HCEC 1CT (cell line): ENCODE measurements at regions not wholly inside any gene's neighbourhood (a gene's known extent, or its start where the extent isn't known, plus 50 kb on each side); places are given as distances from the start of the nearest gene placed in this dataset.

Experiments used
- DNase-seq: peaks from one replicate; pipeline ENCODE4 v3.0.0-alpha.2; 2017

DNA sequence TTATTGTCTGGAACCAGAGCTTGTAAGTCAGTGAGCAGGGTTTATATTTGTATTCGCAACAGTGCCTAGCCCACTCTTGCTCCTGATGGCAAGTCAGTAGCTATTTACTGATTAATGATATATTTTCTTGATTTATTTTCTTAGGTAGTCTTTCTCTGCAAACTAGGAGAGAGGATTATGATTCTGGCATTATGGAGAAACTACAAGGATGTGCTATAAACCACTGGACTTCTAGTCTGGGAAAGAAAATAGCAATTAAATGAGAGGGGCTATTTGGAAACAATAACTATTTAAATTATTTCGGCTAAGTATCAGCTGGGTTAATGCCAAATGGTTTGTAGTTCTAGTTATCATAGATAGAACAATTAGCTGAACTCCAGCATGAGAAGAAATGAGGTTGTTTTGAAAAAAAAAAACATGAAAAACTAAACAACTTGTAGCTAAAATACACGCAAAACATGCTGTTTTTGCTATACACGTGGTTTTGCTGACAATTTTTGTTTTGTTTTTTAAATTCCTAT is 304.9 kb upstream of the TCF21 start:
- DNase-seq = no peak

GRCh38 chr6:133584823-133585222 is 304.1 kb upstream of the TCF21 start:
- no peak for DNase-seq

- no peak for DNase-seq
Measured at GRCh38 chr6:133585978-133586377, 302.9 kb upstream of the TCF21 start.

DNA sequence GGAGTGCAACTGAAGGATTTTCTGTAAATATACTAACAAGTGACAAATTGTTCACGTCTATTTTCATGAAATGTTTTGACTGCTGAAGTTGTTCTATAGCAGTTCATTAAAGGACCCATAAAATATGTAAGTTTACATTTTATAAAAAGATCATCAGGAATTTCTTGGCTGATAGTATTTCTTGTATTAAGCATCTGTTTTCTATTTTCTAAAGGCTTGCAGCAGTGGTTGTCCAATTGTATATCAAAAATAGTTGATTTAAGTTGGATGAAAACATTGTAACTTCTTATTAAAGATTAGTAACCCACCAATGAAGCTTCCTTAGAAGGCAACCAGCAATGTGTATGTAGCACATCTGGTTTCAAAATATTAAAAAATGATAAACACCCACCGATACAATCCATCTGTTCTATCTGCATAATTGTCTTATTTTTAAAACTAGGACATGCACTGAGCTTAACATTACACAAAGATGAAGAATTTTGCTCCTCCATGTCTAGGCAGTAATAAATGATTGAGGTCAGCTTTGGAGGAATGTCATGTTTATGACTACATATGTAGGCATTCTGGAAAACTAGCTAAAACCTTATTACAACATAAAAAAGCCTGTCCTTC is 301.3 kb upstream of the TCF21 start:
- peak; percentile 90 for DNase-seq

GRCh38 chr6:133590196-133590595 is 298.7 kb upstream of the TCF21 start:
- DNase-seq = no peak

GRCh38 chr6:133590814-133591213 is 298.1 kb upstream of the TCF21 start:
- DNase-seq = peak; percentile 31

GRCh38 chr6:133591275-133591674 is 297.6 kb upstream of the TCF21 start:
- peak; percentile 55 for DNase-seq

- peak; percentile 49 for DNase-seq
Measured at GRCh38 chr6:133594652-133595110, 294.2 kb upstream of the TCF21 start.

GRCh38 chr6:133595111-133595761 is 293.7 kb upstream of the TCF21 start:
- peak; percentile 57 for DNase-seq

DNA sequence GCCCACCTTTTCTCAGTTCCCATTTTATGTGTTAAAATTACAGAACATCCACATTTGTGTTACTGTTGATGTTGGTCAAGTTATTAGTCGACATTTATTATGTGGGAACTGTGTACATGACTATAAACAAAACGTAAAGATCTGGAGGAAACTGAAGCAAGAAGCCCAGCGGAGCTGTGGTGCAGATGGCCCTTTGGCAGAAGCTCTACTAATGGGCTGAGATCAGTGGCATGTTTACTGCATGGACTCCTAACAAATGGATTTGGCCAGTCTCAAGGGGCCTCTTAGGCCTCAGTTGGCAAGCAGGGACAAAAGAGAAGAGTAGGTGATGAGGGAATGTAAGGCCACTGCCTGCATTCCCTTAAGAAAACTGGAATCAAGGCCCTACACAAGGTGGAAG is 282.1 kb upstream of the TCF21 start:
- DNase-seq = no peak

GRCh38 chr6:133608620-133609019 is 280.3 kb upstream of the TCF21 start:
- no peak for DNase-seq

DNA sequence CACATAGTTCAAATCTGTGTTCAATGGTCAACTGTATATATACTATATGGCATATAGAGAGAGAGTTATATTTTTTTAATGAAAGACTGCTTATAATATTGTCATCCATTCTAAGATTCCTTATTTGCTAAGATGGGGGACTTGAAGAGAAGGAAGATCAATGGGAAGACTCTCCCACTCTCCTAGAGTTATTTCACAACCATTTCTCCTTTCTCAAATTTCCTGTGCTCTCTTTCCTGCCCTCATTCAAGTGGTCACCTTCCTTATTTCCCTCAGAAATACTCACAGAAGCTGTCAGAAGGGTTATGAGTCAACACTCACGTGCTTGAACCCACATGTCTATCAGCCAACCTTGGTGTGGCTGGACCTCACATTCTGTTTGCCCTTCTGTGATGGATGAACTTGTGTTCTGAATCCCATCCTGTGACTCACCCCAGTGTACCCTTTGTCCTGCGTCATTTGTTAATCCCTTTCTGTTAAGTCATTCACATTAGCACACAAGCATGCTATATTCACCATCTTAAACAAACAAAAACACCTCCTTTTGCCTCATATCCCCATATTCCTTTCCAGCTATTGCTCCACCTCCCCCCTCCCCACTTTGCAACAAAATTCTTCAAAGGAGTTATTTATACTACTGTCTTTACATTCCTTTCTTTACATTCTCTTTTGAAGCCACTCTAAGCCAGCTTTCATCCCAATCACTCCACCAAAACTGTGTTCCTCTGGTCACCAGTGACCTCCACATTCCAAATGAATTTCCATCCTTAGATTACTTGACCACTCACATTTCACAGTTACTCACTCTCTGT is 279.3 kb upstream of the TCF21 start:
- DNase-seq = peak; percentile 100

DNA sequence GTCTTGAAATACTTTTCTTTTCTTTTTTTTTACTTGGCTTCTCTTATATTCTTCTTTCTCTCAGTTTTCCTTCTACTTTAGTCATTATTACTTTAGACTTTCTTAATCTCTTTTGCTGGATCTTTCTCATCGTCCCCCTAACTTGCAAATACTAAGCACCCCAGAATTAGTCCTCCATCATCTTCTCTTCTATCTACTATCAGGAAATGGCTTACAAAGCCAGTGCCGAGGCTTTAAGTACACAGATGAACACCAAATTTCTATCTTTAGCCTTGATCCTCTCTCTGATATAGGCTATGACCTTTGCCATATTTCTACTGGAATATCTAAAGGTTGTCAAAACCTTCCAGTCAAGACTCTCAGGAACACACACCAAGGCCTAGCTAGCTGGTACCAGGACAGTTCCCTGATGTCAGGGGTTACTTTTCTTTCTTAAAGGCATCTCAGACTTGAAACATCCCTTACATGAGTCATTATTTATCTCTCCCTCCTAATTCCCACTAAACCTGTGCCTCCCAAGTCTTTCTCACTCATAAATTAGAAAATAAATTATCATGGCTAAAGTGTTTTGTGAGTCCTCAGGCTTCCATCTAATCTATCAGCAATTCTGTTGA is 278.6 kb upstream of the TCF21 start:
- peak; percentile 86 for DNase-seq

DNA sequence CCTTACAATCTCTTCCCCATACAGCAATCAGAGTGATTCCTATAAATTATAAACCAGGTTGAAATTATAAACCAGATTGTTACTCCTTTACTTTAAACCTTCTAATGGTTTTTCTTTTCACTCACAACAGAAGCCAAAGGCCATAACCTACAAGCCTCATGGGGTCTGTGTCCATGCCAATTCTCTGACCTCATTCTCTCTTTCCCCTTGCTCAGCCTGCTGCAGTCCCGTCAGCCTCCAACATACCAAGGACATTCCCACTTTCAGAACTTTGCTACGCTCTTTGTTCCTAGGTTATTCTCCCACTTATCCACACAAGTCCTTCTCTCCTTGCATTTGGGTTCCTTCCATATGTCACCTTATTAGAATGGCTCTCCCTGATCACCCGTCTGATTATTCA is 277.9 kb upstream of the TCF21 start:
- peak; percentile 55 for DNase-seq

GRCh38 chr6:133612459-133612858 is 276.5 kb upstream of the TCF21 start:
- no peak for DNase-seq

GRCh38 chr6:133613211-133613610 is 275.7 kb upstream of the TCF21 start:
- no peak for DNase-seq

DNA sequence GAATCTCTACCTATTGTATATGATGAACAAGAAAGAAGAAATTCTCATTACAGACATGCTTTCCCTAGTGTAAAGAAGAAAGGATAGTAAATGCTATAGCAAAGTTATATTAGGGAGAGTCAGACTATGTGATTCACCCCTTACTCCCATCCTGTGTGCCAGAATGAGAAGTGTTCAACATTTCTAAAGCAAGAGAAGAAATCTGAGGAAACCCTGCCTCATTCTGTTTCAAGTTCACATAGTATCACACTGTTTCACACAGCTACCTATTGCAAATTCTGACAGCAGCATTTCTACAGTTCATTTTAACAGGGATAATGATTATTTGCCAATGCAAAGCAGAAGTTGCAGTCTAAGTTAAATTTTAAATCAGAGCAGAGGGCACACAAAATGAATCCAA is 267.2 kb upstream of the TCF21 start:
- DNase-seq = peak; percentile 74

- DNase-seq = peak; percentile 86
Measured at GRCh38 chr6:133623065-133623464, 265.8 kb upstream of the TCF21 start.

- DNase-seq = peak; percentile 76
Measured at GRCh38 chr6:133623621-133624020, 265.3 kb upstream of the TCF21 start.

DNA sequence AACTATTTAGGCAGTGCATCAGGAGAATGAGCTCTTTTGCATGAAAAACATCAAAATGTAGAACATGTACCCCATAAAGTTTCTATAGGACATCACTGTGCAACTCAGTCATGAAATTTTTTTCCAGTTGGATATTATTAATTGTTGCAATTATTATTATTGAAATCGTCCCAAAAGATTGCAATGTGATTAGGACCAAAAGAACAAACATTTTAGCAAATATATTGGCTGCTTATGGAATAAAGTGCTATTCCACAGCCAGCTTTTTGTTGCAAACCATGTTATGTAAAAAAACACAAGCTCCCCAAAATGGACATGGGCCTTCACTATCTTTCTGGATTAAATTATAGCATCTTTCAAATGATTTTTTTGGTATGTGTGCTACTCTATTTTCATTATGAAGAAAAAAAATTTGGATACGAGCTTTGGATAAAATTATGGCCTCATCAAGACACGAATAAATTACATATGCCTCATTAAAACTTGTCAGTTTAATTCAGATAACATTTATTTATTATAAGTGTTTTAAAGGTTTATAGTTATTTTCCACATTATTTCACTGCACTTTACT is 262.7 kb upstream of the TCF21 start:
- DNase-seq = no peak

DNA sequence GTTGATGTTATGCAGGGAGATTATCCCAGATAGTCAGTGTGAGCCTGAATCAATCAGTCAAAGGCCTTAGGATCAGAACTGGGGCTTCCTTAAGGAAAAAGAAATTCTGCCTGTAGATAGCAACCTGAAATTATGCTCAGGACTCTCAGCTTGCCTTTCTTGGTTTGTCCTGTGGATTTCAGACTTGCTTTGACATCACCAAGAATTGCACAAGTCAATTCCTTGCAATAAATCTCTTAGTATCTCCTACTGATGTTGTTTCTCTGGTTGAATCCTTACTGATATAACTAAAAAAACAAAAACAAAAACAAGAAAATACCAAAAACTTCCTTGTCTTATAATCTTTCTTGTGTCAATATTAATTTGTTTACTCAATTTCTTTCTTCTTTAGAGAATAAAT is 258.9 kb upstream of the TCF21 start:
- DNase-seq = no peak

- DNase-seq = no peak
Measured at GRCh38 chr6:133630651-133631050, 258.3 kb upstream of the TCF21 start.

DNA sequence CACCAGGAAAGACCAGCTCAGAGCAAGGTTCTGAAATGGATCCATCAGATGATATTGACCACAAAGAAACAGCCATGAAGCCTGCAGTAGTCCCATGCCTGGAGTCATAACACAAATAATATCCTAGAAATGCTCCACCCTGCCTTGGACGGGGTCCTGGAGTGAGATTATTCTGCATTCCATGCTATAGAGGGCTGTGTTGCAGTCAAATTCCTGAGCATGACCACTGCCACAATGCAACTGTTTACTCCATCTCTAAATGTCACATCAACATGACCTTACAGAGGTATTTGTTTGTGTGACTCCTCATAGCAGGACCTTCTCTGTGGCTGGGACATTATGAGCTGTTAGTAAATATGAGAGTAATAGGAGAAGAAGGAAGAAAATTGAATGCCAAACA is 257.5 kb upstream of the TCF21 start:
- peak; percentile 89 for DNase-seq
